GM23338 (cell line): ENCODE measurements at regions not wholly inside any gene's neighbourhood (a gene's known extent, or its start where the extent isn't known, plus 50 kb on each side); places are given as distances from the start of the nearest gene placed in this dataset.

Experiments used
- ATAC-seq: fragments of 200-7000 bp; cut with Tn5 transposase; 3 replicates; pipeline ENCODE4 v1.9.1; 2020
- DNase-seq: peaks from one replicate; pipeline ENCODE4 v3.0.0-alpha.2; 2015; ENCODE audit warnings: low spot score
- H2AFZ ChIP-seq: fragments of 200-600 bp; sonication (generic); 2 replicates; pipeline ENCODE4 v1.8.0; 2016; ENCODE audit warnings: antibody characterized with exemption, mild to moderate bottlenecking, moderate library complexity
- H3F3A ChIP-seq: fragments of 200-600 bp; sonication (generic); replicated peaks from 2 replicates; pipeline ENCODE4 v1.8.0; 2017; ENCODE audit warnings: antibody characterized with exemption, mixed run types, low read depth
- H3K27ac ChIP-seq: fragments of 200-600 bp; sonication (generic); 2 replicates; pipeline ENCODE4 v1.6.1; 2016; ENCODE audit warnings: low read depth
- H3K27me3 ChIP-seq: fragments of 200-600 bp; sonication (generic); 2 replicates; pipeline ENCODE4 v1.8.0; 2016; ENCODE audit warnings: mild to moderate bottlenecking, mixed run types, moderate library complexity; ENCODE audit not compliant: insufficient read depth
- H3K36me3 ChIP-seq: fragments of 200-600 bp; sonication (generic); 2 replicates; pipeline ENCODE4 v1.8.0; 2016; ENCODE audit warnings: mild to moderate bottlenecking; ENCODE audit not compliant: insufficient read depth
- H3K4me1 ChIP-seq: fragments of 200-600 bp; sonication (generic); 2 replicates; pipeline ENCODE4 v1.8.0; 2016; ENCODE audit warnings: mild to moderate bottlenecking, moderate library complexity; ENCODE audit not compliant: insufficient read depth
- H3K4me2 ChIP-seq: fragments of 200-600 bp; sonication (generic); 2 replicates; pipeline ENCODE4 v1.7.1; 2017; ENCODE audit warnings: mixed run types
- H3K4me3 ChIP-seq: fragments of 200-600 bp; sonication (generic); 2 replicates; pipeline ENCODE4 v1.6.1; 2016; ENCODE audit warnings: mixed run types
- H3K79me2 ChIP-seq: fragments of 200-600 bp; sonication (generic); replicated peaks from 2 replicates; pipeline ENCODE4 v1.8.0; 2017; ENCODE audit warnings: mild to moderate bottlenecking; ENCODE audit not compliant: insufficient read depth
- H3K9me2 ChIP-seq: fragments of 200-600 bp; sonication (generic); 2 replicates; pipeline ENCODE4 v1.8.0; 2017; ENCODE audit not compliant: insufficient read depth
- H4K20me1 ChIP-seq: fragments of 200-600 bp; sonication (generic); replicated peaks from 2 replicates; pipeline ENCODE4 v1.8.0; 2017; ENCODE audit warnings: mild to moderate bottlenecking; ENCODE audit not compliant: insufficient read depth
- H3K27ac Mint-ChIP-seq: 2 replicates; pipeline ENCODE4 v1.8.0; 2020; ENCODE audit warnings: inconsistent platforms, mild to moderate bottlenecking, moderate library complexity, mixed read lengths
- H3K27me3 Mint-ChIP-seq: 3 replicates; pipeline ENCODE4 v1.8.0; 2022; ENCODE audit warnings: low read depth, mild to moderate bottlenecking, moderate library complexity, mixed read lengths, inconsistent platforms; ENCODE audit not compliant: insufficient read depth, poor library complexity
- H3K36me3 Mint-ChIP-seq: 3 replicates; pipeline ENCODE4 v1.8.0; 2021; ENCODE audit warnings: low read depth, mild to moderate bottlenecking, inconsistent platforms, moderate library complexity, mixed read lengths
- H3K4me1 Mint-ChIP-seq: 3 replicates; pipeline ENCODE4 v1.8.0; 2020; ENCODE audit warnings: mild to moderate bottlenecking, inconsistent platforms, mixed read lengths
- H3K4me3 Mint-ChIP-seq: 3 replicates; pipeline ENCODE4 v1.8.0; 2021; ENCODE audit warnings: moderate library complexity, mild to moderate bottlenecking, inconsistent platforms, mixed read lengths
- H3K9me3 Mint-ChIP-seq: 3 replicates; pipeline ENCODE4 v1.8.0; 2020; ENCODE audit warnings: moderate library complexity, mild to moderate bottlenecking, inconsistent platforms, mixed read lengths
- CREB1 ChIP-seq: fragments of 250-450 bp; sonication (Bioruptor Pico); IDR thresholded peaks from 2 replicates; pipeline ENCODE4 v1.5.0; 2020; ENCODE audit warnings: low read depth, mild to moderate bottlenecking, moderate library complexity
- CTCF ChIP-seq, 2 experiments: fragments of 200-600 bp in 1 of 2; sonication (generic) in 1 of 2; conservative IDR thresholded peaks; 2 replicates each; pipeline versions ENCODE4 v1.5.1 to v1.6.1; 2016 to 2017; ENCODE audit warnings: antibody characterized with exemption in 2 of 2, low read depth in 2 of 2, mild to moderate bottlenecking in 2 of 2, moderate library complexity in 1 of 2
- EZH2phosphoT487 ChIP-seq: fragments of 200-600 bp; sonication (generic); IDR thresholded peaks from one replicate; pipeline ENCODE4 v1.8.1; 2018; ENCODE audit warnings: antibody characterized with exemption; ENCODE audit not compliant: unreplicated experiment
- NANOG ChIP-seq: IDR thresholded peaks from 2 replicates; pipeline ENCODE4 v1.6.1; 2016; ENCODE audit warnings: antibody characterized with exemption, borderline replicate concordance
- POLR2AphosphoS5 ChIP-seq: IDR thresholded peaks from 2 replicates; pipeline ENCODE4 v1.6.1; 2016; ENCODE audit warnings: antibody characterized with exemption, low read depth
- REST ChIP-seq: IDR thresholded peaks from one replicate; pipeline ENCODE4 v1.6.1; 2018; ENCODE audit warnings: antibody characterized with exemption; ENCODE audit not compliant: unreplicated experiment
- ZNF114 ChIP-seq: fragments of 250-450 bp; sonication (Bioruptor Pico); IDR thresholded peaks from 2 replicates; pipeline ENCODE4 v1.5.0; 2020; ENCODE audit warnings: mild to moderate bottlenecking, moderate library complexity
- ZNF331 ChIP-seq: fragments of 250-450 bp; sonication (Bioruptor Pico); IDR thresholded peaks from 2 replicates; pipeline ENCODE4 v1.5.0; 2020; ENCODE audit warnings: low read depth, mild to moderate bottlenecking, moderate library complexity
- ZNF462 ChIP-seq: fragments of 250-450 bp; sonication (Bioruptor Pico); IDR thresholded peaks from 2 replicates; pipeline ENCODE4 v1.5.0; 2020; ENCODE audit warnings: mild to moderate bottlenecking, moderate library complexity
- TF ChIP-seq, protein P1 (sequence below): IDR thresholded peaks from 2 replicates; pipeline ENCODE4 v1.6.1; 2016; ENCODE audit warnings: antibody characterized with exemption

- Mint-ChIP-seq H3K9me3 (no peaks in the 10 kb centered on the region), H3K4me3 (no peak overlapping the region), H3K27me3 (no peaks in the 10 kb centered on the region), H3K36me3 (no peaks in the 10 kb centered on the region), H3K27ac (no peak overlapping the region), H3K4me1 (peaks cover 6% of the 10 kb centered on the region; the same call in 2 of the 3 replicates)
- Histone ChIP-seq H3K79me2 (no peaks in the 10 kb centered on the region), H3K4me3 (no peak overlapping the region), H3K27ac (no peak overlapping the region), H4K20me1 (no peaks in the 10 kb centered on the region), H3K4me2 (no peak overlapping the region), H3K4me1 (no peaks in the 10 kb centered on the region; the same call in 1 of the 2 replicates), H3K27me3 (no peaks in the 10 kb centered on the region), H3F3A (no peaks in the 10 kb centered on the region), H3K36me3 (no peaks in the 10 kb centered on the region), H2AFZ (no peak overlapping the region), H3K9me2 (peaks cover 5% of the 10 kb centered on the region; the same call in 1 of the 2 replicates)
- DNase-seq (no peak), ATAC-seq (no peak)
- no peak for TF ChIP-seq ZNF114
- no peak for TF ChIP-seq ZNF331 (CRISPR knock-in tag)
- TF ChIP-seq CREB1 (CRISPR knock-in tag): no peak
- TF ChIP-seq NANOG: no peak
- TF ChIP-seq REST: no peak
- TF ChIP-seq EZH2phosphoT487: no peak
- no peak for TF ChIP-seq POLR2AphosphoS5
- TF ChIP-seq CTCF (conservative IDR thresholded peaks at IDR 0.05; ENCODE audit: low read depth in 2 of 2): no peak
- TF ChIP-seq, protein P1, sequence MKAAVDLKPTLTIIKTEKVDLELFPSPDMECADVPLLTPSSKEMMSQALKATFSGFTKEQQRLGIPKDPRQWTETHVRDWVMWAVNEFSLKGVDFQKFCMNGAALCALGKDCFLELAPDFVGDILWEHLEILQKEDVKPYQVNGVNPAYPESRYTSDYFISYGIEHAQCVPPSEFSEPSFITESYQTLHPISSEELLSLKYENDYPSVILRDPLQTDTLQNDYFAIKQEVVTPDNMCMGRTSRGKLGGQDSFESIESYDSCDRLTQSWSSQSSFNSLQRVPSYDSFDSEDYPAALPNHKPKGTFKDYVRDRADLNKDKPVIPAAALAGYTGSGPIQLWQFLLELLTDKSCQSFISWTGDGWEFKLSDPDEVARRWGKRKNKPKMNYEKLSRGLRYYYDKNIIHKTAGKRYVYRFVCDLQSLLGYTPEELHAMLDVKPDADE: no peak
- no peak for TF ChIP-seq ZNF462 (CRISPR knock-in tag)
Measured at GRCh38 chr12:29025937-29026336, 123.1 kb upstream of the FAR2 start.
